ENCODE measurements at regions not wholly inside any gene's neighbourhood (a gene's known extent, or its start where the extent isn't known, plus 50 kb on each side); places are given as distances from the start of the nearest gene placed in this dataset.

DNA sequence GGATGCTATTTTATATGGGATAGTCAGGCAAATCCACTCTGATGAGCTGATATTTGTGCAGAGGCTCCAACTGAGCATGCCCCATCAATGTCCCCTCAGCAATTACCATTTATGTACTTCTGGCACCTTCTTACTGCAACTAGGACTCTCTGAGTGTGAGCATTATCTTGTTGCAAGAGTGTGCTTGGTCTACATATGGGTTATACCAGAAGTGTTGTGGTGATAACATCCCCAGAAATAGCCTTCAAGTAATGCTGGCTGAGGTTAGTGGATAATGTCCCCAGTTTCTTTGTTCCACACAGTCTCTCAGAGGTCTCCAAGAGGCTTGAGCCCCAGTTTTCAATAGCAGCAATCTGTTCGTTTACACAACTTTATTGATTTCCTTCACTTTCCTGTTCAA is 408.6 kb downstream of the JRKL start:
- H3K4me3 ChIP-seq (ENCODE audit: low read depth, low read length) = no peak overlapping the region
- TF ChIP-seq, protein P1, sequence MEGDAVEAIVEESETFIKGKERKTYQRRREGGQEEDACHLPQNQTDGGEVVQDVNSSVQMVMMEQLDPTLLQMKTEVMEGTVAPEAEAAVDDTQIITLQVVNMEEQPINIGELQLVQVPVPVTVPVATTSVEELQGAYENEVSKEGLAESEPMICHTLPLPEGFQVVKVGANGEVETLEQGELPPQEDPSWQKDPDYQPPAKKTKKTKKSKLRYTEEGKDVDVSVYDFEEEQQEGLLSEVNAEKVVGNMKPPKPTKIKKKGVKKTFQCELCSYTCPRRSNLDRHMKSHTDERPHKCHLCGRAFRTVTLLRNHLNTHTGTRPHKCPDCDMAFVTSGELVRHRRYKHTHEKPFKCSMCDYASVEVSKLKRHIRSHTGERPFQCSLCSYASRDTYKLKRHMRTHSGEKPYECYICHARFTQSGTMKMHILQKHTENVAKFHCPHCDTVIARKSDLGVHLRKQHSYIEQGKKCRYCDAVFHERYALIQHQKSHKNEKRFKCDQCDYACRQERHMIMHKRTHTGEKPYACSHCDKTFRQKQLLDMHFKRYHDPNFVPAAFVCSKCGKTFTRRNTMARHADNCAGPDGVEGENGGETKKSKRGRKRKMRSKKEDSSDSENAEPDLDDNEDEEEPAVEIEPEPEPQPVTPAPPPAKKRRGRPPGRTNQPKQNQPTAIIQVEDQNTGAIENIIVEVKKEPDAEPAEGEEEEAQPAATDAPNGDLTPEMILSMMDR (IDR thresholded peaks at IDR 0.05; ENCODE audit: insufficient read depth, low read depth, low read length) = no peak
- DNase-seq (ENCODE audit: low read depth) = no peak

DNA sequence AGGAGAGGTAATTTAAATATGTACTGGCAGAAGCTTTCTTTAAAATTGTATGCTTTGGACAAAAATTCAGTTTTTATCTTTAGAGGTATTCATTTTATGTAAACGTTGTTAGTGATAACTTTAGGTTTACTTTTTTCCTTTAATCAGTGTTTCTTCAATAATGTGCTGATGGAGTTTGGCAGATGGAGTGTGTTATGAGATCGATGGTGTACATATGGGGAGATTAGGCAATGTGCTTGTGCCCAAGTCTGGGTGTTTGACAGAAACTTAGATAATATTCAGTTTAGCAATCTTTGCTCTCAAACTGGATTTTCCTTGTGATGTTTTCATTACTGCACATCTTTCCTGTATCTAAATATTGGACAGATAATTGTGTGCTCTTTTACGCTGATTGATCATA is 425.4 kb downstream of the JRKL start:
- H3K4me3 ChIP-seq (ENCODE audit: low read depth, low read length) = no peak overlapping the region
- TF ChIP-seq, protein P1 (IDR thresholded peaks at IDR 0.05; ENCODE audit: insufficient read depth, low read depth, low read length) = no peak
- DNase-seq (ENCODE audit: low read depth) = no peak

DNA sequence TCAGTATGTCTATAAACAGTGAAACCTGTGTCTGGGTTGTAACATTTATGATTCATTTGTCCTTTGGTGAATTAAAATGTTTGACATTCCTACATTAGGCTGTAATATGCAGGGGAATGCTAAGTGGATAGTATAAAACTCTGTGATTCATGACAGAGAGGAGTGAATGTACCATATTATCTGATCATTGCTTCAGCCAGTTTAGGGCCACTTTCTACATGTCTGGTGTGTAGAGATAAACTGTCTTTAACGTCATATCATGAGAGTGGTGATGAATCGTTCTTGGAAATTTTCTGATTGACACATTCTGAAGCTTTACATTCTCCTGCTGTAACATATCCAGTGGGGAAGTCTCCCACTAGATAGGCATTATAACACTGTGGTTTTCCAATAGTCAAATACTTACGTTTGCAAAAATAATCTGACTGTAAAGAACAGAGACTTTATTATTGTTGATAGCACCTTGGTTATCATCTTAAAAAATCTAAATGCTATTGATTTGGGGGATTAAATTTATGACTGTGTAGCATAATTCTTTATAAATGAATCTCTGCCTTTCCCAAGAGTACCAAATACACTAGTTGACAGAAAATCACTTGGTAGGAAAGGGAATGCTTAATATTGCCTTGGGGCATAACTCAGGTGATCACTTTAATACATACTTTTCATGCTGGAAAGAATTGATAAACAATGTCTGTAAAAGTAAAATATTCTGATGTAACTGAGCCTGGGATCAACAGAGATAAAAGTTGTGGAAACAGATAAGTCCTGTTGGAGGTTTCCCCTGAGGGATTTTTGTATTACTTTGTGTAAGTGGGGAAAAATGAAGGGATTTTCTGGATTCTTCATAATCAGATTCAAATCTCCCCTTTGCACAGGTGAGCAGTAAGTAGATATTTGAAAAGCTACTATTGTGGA is 427.9 kb downstream of the JRKL start:
- TF ChIP-seq, protein P1 (IDR thresholded peaks at IDR 0.05; ENCODE audit: insufficient read depth, low read depth, low read length) = no peak
- DNase-seq (ENCODE audit: low read depth) = no peak

DNA sequence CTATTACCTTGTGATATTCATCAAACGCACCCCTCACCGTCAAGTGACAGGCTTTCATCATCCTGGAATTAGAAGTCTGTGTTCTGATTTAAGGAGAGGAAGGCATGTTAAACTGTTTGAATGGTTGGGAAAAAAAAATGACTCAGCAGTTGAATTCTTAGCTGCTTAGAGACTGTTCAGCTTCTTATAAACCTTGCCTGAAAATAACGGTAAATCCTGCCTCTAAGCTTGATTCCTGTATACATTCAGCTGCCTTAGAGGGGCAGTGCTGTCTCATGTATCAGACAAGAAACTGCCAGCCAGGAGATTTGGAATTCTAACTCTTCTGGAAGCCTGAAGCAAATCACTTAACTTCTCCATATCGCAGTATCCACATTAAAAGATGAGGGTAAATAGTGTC is 437.4 kb downstream of the JRKL start:
- H3K4me3 ChIP-seq (ENCODE audit: low read depth, low read length) = no peak overlapping the region
- TF ChIP-seq, protein P1 (IDR thresholded peaks at IDR 0.05; ENCODE audit: insufficient read depth, low read depth, low read length) = peak; percentile 14
- DNase-seq (ENCODE audit: low read depth) = peak; percentile 4

More for the DNA sequence above, 427.9 kb downstream of the JRKL start:
- H3K4me3 ChIP-seq (ENCODE audit: low read depth, low read length) = no peak overlapping the region

DNA sequence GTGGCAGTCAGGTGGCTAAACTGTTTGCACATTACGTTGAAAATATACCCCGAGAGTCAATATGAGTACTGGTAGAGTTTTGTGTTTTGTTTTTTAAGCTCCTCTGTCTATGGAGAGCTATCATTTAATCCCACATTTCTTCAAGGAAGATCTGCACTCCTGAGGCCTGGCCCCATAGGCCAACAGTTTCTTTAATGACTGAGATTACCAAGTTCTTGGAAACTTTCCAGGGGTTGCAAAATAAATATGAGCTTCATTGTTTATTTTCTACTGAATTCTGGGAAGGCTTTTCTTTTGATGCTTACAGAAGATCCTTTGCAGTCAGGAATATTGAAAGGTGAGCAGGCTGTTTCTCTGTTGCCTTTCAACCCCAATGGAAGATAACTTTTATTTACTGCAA is 452.0 kb downstream of the JRKL start:
- no peak overlapping the region for H3K4me3 ChIP-seq (ENCODE audit: low read depth, low read length)
- TF ChIP-seq, protein P1 (IDR thresholded peaks at IDR 0.05; ENCODE audit: insufficient read depth, low read depth, low read length) = no peak
- peak; percentile 6 for DNase-seq (ENCODE audit: low read depth)

DNA sequence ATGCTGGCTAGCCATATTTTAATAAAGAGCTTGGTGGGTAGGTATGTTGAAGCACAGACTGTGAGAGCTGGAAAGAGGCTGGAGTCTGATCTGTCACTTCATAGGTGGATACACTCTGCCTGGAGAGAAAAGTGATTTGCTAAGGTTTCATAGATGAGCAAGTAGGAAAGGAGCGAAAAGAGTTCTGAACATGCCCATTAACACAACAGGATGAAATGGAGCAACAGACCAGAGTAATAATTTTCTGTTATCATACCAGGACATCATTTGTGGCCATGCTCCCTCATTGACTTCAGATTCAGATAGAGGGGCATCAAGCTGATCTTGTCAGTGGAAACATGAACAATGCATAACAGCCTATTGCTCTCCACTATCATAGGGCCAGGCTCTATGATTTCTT is 452.9 kb downstream of the JRKL start:
- TF ChIP-seq, protein P1 (IDR thresholded peaks at IDR 0.05; ENCODE audit: insufficient read depth, low read depth, low read length) = no peak
- DNase-seq (ENCODE audit: low read depth) = no peak
- H3K4me3 ChIP-seq (ENCODE audit: low read depth, low read length) = no peak overlapping the region

Measured in fibroblast of villous mesenchyme (primary cell).